Activated effector memory CD4-positive, alpha-beta T cell treated with anti-CD3 and anti-CD28 coated beads, Interleukin-2, amount 50 U/mL, for 16 hours (primary cell): ENCODE measurements at regions not wholly inside any gene's neighbourhood (a gene's known extent, or its start where the extent isn't known, plus 50 kb on each side); places are given as distances from the start of the nearest gene placed in this dataset.

Source experiments
- DNase-seq: peaks from one replicate; pipeline ENCODE4 v3.0.0-alpha.2; 2020

DNA sequence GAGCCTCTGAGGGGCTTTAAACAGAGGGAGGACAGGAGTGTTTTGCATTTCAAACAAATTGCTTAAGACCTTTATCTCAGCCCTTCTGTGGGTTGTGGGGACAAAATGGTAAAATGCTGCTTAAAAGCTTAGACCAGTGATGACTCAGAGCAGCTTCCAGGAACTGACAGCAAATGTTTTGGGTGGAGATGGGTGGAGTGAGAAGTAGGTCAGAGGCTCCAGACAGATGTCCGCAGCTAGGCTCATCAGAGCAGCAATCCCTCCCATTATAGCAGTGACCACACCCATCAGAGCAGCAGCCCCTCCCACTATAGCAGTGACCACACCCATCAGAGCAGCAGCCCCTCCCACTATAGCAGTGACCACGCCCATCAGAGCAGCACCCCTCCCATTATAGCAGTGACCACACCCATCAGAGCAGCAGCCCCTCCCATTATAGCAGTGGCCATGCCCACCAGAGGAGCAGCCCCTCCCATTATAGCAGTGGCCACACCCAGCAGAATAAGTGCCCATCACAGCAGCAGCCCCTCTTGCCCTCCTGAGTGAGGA is 532.2 kb downstream of the MATN1 start:
- peak; percentile 66 for DNase-seq

DNA sequence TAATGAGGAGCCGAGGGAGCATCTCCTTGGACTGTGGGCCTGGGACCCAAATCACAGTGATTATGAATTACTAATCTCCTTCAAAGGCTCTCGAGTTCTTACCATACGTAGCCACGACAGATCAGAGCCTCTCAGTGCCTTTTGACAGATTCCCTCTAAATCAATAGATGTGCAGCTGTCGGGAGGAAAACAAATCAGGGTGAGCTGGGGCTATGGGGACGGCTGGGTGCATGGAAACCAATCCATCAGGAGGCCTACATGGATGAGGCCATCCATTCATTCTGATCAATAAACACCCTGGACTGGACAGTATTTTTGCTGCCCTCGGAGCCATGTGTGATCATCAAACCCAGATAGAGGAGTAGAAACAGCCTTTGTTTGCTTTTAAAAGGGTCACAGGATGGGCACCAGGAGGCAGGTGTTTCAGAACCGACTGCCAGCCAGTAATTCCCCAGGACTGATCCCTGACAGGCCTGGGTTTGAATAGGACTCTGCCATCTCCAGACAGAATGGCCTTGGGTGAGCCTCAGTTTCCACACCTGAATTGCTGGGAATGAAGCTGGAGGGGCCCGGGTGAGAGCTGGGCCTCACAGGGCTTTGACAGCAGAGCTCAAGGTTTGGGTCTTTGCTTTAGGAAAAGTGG is 532.8 kb downstream of the MATN1 start:
- no peak for DNase-seq

DNA sequence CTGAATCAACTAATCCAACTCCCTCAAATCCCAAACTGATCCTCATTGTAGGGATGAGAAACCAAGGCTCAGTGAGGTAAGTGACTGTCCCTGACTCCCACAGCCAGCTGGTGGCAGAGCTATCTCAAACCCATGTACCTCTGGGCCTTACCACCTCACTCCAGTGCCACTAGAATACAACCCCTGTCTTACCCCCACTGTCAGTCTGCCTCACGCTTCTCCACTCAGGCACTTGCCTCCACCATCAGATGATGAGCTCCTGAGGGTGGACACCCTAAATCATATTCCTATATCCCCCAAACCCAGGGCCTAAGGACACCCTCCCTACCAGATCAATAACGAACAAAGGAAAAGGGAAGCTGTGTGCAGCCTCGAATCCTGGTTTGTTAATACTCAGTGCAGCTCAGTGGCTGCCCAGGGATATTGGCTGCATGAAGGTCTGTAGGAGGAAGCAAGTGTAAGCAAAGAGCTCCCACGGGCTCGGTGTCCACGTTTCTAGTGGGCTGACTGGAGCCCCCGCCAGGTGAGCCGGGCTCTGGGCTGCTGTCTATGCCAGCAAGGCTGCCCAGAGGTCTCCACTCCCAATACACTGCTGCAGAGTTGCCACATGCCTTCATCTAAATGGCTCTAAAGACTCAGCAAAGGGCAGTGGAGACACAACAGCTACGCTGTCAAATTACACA is 533.4 kb downstream of the MATN1 start:
- no peak for DNase-seq

DNA sequence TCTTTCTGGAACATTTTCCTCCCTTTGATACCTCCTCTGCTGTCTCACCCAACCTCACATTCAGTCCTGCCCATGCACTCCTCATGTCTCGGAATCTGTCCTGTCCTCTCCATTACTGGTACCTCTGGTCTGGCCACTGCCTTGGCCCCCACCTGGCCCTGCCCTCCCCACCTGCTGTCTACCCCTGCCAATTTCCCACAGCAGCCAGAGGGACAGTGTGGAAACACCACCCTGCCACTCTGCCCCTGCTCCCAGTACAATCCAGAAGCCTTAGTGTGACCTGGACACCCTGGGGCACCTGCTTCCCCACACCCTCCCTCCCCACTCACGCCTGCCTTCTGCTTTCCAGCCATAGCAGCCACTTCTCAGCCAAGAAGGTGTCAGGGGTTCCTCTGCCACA is 534.4 kb downstream of the MATN1 start:
- no peak for DNase-seq

DNA sequence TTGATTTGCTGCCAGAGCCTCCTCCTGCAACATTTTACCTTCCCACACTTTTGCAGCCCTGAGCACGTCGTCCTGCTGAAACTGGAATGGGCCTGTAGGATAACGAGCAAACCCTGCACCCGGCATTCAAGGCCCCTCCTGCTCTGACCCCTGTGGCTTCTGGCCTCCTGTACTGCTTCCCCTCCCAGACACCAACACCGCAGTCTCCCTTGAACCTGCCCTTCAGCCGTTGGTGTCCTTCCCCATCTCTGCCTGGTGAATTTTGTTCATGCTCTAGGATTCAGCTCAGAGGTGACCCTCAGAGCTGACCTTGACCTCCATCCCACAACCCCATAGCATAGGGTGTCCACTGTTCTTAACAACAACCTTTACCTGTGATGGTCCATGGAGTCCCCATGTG is 535.1 kb downstream of the MATN1 start:
- DNase-seq, result no peak

DNA sequence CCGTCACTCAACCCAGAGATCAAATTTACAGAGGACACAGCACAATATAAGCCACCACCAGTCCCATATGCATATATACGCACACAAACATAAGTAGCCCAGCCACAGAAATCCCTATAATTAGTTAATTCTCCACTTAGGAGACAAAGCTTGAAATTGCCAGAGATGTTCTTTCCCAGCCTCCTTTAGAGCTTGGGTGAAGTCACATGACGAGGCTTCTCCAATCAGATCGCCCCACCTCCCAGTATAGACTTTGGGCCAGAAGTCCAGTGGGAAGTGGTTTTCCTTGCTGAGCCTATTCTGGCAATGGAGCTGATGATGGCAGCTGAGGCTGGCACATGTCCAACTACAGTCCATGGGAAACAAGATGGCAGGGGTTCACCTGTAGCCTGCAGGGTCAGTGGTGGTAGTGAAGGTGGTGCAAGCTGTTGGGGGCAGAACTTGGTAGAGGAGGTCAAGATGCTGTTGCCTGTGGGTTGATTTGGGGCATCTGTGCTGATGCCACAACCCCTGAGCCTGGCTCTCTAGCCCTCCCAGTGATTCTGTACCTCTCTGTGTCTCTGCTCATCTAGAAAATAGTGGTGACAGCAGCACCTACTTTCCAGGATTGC is 535.9 kb downstream of the MATN1 start:
- no peak for DNase-seq

DNA sequence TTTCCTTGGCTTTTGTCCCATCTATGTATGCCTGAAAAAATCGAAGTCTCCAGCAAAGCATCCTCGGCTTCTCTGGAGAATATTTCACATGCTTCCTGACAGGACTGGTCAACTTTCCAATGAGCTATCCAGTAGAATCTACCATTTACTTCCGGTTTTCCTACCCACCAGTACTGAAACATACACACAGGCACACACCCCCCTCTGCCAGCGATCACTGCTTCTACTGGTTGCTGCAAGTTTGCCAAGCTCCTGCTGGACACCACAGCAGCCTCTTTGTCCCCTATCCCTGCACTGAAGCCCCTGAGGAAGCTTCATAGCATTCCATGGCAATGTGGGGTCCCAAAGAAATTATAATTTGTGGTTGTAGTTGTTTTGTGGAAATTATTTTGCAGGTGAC is 536.8 kb downstream of the MATN1 start:
- no peak for DNase-seq

DNA sequence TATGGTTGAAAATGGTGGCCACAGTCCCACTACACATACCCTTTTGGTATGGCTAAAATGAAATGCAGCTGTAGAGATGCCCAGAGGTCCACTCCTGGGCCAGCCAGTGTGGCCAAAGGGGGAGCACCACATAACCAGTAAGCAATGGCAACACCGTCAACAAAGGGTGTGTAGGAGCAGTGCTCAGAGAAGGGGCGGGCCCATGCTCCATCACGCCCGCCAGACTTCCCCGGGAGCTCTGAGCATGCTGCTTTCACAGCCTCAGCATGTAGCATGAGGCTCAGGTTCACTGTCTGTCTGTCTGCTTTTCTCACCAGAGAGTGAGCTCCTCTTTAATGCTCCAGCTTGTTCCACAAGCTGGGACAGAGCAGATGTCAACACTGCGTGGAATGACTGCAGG is 537.6 kb downstream of the MATN1 start:
- no peak for DNase-seq

DNA sequence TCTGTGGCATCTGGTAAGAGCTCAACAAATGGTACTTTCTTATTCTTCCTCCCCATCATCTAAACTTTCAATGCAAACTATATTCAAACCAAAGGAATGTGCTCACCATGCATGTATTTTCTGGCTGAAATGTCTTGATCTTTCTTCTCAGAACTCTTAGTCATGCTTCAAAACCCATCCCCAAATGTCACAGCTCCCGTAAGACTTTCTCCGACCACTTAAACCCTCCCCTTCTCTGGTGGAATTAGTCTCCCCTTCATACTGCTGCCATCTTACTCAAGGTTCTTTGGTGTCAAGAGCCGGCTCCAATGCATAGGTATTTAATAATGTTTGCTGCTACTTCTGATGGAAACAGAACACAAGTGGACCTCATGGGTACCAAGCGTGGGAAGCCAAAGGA is 538.1 kb downstream of the MATN1 start:
- DNase-seq, result no peak

DNA sequence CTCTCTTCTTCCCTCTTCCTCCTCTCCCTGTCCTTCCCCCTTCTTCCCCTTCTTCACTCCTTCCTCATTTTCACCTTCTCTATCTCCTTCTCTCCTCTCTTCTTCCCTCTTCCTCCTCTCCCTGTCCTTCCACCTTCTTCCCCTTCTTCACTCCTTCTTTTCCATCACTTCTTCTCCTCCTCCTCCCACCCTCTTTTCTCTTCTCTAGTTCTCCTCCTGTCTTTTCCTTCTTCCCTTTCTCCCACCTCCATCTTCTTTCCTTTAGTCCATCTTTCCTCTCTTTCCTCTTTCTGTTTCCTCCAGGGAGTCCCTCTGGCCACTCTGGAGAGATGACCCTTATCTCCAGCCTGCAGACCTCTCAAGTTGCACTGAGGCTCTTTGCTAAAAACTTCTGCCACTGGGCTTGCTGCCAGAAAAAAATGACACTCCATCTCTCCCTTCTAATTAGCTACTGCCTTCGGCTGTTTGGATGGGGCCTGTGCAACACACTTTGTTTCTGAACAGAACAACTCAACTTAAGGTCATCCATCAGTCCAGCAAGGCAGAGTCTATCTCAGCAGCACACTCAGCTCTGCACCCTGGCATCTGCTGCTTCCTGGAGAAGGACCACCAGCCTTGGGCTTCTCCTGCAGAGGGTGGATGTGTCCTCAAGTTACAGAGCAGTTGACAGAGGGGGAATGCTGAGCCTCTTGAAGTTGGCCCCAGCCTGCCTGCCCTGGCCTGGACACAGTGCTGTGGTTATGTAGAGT is 538.8 kb downstream of the MATN1 start:
- no peak for DNase-seq

DNA sequence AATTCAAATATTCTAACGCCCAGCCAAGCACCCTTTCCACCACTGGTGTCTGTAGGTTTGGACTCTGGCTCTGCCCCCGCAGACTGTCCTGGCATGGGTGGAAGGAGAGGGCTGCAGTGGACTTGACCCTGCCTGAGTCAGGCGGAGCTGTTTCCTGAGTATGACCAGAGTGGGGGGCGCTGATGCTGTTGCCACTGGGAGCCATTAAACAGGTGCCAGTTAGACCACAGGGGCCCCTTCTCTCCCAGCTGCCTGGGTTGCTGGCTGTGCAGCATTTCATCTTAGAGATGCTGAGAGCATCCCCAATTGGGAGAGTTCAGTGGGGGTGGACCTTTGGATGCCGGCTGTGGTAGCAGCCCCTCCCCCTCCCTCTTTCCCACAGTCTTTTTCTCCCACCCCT is 539.5 kb downstream of the MATN1 start:
- DNase-seq, result no peak

DNA sequence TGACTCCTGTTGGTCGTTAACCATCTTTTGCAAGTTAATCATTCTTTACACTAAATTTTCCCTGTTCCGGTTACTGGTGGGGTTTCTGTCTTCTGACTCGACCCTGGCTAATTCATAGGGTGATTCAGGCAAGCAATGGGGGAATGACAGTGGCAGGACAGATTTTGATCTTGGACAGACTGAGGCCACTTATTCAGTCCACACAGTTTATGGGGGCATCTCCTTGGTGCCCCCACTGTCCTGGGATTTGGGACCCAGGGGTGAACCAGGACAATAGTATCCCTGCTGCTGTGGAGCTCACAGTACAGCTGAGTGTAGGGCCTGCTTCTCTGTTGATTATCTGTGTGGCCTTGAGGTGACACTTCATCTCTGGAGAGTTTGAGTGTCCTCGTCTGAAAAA is 540.4 kb downstream of the MATN1 start:
- DNase-seq, result no peak

DNA sequence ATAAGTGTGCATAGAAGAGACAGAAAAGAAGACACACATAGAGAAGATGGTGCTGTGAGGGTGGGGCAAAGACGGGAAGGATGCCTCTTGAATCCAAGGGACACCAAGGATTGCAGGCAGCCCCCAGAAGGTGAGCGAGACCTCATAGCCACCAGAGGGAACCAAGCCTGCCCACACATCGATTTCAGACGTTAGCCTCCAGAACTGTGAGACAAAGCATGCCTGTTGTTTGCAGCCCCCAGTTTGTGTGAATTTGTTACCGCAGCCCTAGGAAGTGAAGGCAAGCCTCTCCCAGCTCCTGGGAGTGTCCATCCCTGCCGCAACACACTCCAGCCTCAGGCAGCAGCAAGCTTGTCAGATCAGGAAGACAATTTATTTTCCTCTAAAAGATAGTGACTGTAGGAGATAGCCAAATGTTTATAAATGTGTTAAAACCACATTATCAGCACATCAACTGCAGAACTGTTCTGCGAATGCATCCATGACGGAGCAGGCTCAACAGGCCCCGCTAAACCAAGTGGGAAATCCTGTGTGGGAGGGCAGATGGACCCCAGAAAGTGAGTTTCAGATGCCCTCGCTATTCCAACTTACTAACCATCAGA is 543.3 kb downstream of the MATN1 start:
- DNase-seq, result no peak

DNA sequence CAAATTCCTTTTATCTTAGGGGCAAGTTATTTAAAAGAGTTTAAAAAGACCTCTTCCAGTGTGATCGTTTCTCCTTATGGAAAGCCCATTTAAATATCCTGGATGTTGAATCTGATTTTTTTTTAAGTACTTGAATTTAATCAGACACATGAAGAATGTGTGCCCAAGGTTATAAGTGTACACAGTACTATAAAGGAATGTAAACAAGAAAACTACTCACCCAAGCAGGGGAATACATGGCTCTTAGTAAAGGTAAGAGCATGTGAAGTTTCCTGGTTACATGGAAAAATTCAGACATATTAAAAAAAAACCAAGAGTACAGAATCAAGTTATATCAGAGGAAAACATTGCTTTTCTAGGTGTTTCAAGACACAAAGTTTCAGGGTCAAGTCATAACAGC is 546.9 kb downstream of the MATN1 start:
- no peak for DNase-seq

DNA sequence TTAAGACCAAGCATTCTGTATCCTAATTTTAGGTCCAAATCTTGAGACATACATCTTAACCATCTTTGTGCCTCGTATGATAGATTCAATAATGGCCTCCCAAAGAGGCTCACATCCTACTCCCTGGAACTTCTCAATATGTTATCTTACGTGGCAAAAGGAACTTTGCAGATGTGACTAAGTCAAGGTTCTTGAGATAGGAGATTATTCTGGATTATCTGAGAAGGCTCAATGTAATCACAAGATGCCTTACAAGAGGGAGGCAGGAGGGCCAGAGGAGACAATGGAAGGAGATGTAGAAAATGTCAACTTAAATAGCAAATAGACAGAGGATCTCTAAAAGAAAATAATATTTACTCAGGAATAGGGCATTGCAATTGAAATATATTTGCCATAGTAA is 548.9 kb downstream of the MATN1 start:
- DNase-seq, result no peak

DNA sequence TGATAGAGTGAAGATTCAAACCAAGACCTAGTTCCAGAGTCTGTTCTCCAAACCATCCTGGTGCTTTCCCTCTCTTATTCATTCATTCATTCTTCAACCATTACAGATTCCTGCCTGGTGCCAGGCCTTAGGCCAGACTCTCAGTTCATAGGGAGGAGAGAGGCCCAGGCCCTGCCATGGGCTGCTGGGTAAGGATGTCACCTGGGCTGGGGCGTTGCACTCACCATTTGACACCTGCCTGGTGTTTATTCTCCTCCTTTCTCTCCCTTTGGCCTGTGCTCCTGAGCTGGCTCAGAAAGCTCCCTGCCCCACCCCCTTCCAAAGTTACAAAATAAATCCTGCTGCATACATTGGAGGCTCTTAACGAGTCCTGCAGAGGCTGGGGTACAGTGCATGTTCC is 549.8 kb downstream of the MATN1 start:
- DNase-seq, result no peak

DNA sequence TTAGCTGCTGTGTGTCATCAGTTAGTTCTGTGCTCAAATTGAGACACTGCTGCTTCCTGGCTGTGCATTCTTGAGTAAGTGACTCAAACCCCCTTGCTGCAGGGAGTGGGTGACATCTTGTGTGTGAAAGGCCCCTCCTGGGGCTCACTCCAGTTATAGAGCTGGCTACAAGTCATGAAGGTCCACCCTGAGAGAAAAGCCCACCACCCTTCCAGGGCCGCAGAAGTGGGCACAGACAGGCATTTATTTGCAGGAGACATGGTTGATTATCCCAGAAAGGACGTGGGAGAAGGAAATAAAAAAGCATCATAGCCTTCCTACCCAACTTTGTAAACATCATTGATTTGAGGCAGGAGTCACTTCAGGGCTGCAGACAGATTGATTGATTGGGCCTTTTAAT is 550.6 kb downstream of the MATN1 start:
- no peak for DNase-seq

DNA sequence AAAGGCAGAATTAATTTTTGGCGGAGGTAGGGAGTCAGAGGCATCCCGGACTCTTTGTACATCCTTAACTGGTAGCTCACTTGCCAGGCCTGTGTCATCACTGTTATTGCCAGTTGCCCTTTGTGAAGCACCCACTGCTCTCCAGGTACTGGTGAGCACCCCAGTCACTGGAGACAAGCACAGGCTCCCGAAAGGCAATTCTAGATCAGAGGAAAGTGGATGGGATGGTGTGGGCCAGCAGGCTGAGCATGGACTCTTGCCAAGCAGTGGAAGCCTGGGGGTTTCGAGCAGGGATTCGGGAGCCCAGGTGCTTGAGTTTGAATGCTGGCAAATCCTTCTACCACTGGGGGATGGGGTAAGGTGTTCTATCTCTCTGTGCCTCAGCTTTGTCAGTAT is 551.1 kb downstream of the MATN1 start:
- DNase-seq, result no peak

DNA sequence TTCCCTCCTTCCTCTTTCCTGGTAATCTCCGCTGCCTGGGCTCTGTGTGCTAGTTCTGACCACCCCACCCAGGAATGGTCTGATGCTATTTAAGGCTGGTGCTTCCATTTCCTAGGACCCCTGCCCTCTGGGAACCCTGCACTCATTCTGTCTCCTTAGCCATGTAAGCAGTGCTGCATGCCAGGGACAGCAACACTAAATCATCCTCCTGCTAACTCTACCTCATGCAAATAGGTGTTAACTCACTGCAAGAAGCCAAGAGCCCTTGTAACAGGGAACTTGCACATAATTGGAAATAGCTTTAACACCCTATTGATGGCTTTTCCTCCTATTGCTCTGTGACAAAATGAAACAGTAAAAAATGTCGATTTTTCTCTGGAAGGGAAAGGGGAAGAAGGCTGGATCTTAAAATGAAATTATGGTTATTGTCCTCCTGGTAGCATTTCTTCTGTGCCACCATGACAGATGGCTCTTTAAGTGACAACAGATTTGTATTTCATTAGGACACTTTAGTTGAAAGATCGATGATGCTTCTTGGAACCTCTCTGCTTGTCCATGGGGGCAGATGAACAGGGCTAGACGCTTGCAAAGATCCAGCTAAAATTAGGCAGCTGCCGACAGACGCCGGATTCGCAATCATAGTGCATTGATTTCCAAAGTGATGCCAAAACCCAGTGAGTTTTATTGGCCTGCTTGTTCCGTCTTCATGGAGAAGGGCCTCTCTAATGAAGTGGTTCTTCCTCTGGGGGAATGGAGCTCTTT is 551.7 kb downstream of the MATN1 start:
- DNase-seq, result no peak

DNA sequence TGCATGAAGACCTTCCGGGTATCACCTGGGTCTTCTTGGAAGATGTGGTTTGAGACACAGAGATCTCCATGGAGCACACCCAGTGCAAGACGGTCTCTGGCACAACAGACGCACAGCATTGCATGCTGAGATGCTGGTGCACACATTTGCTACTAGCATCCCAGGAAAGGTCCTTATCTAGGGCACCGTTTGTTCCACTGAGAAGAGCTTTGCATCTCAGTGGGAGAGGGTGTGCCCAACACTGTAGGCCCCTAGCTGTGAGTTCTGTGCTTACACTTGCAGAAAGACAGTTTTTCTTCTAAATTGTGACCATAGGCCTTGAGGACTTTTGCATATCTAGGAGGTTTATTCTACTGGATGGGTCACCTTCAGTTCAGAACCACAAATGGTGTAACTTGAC is 554.1 kb downstream of the MATN1 start:
- DNase-seq, result no peak

DNA sequence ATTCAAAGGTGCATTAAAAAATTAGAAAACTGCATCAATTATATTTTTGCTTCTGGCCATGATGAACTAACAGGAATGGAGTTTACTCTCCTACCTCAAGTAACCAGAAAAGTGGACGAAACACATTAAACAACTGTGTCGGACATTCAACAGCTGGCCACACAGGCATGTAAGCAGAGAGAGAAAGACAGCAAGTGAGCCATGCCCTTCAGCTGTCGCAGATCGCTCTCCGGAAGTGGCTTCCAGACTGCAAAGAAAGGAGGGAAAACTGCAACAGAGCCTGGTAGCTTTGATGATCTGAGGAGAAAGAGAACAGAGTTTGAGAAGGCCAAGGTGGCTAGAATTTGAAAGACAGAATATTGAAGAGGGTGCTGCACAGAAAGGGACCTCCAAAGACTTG is 557.2 kb downstream of the MATN1 start:
- no peak for DNase-seq

DNA sequence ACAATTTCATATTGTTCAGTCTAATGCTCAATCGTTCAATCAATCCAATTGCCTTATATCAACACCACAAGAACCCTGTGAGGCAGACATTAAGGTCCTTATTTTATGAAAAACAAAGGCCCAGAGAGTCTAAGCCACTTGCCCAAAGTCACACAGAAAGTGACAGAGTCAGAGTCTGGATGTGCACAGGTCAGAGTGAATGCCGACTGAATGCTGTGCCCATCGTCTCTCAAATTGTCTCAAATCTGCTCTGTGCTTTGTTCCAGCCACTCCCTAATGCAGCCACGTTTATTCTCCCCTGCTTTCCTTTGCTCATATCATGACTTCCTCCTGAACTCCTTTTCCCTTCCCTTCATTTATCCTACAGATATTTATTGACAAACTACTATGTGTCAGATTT is 558.3 kb downstream of the MATN1 start:
- DNase-seq, result no peak

DNA sequence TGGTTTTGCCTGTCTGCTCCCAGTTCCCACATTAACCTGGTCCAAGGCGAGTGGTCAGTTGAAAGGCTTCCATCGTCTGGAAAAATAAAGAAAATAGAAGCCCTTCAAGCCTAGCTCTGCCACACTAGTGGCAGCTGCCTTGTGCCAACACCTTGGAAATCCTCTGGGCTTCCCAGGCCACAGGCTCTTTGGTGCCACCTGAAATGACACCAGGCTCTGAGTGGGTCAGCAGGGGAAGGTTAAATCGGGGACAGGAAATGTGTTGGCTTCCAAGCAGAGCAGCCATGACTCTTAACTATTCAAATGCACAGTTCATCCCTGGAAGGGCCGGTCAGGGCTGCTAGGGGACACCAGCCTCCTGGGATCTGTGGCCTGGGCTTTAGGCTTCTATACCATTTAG is 558.7 kb downstream of the MATN1 start:
- DNase-seq, result no peak
